Neuron (in vitro differentiated cells): ENCODE measurements at regions not wholly inside any gene's neighbourhood (a gene's known extent, or its start where the extent isn't known, plus 50 kb on each side); places are given as distances from the start of the nearest gene placed in this dataset.
"Not testable (repeated sequence)": the region's sequence is repeated elsewhere in the genome, so short reads cannot be mapped to it uniquely, and the experiment has no call there.

Experiments used
- H2AFZ ChIP-seq: one replicate; pipeline ENCODE4 v1.6.1; 2013; ENCODE audit warnings: low read depth, mild to moderate bottlenecking, inconsistent platforms, low read length, moderate library complexity
- H3K27me3 ChIP-seq: one replicate; pipeline ENCODE4 v1.6.1; 2013; ENCODE audit warnings: low read length; ENCODE audit not compliant: insufficient read depth
- H3K36me3 ChIP-seq: one replicate; pipeline ENCODE4 v1.6.1; 2013; ENCODE audit warnings: low read length; ENCODE audit not compliant: insufficient read depth
- H3K4me1 ChIP-seq: one replicate; pipeline ENCODE4 v1.6.1; 2013; ENCODE audit warnings: low read length; ENCODE audit not compliant: insufficient read depth
- H3K4me3 ChIP-seq: 2 replicates; pipeline ENCODE4 v1.5.1; 2013; ENCODE audit warnings: mild to moderate bottlenecking, low read length, moderate library complexity
- H3K9me3 ChIP-seq: one replicate; pipeline ENCODE4 v1.6.1; 2013; ENCODE audit warnings: low read length

GRCh38 chr9:750249-750967, 91.1 kb upstream of the DMRT1 start:
- Histone ChIP-seq H3K4me1 (peaks cover 8% of the 10 kb centered on the region), H3K27me3 (no peaks in the 10 kb centered on the region), H3K36me3 (no peaks in the 10 kb centered on the region), H3K4me3 (no peak overlapping the region), H2AFZ (no peak overlapping the region), H3K9me3 (no peaks in the 10 kb centered on the region)

DNA sequence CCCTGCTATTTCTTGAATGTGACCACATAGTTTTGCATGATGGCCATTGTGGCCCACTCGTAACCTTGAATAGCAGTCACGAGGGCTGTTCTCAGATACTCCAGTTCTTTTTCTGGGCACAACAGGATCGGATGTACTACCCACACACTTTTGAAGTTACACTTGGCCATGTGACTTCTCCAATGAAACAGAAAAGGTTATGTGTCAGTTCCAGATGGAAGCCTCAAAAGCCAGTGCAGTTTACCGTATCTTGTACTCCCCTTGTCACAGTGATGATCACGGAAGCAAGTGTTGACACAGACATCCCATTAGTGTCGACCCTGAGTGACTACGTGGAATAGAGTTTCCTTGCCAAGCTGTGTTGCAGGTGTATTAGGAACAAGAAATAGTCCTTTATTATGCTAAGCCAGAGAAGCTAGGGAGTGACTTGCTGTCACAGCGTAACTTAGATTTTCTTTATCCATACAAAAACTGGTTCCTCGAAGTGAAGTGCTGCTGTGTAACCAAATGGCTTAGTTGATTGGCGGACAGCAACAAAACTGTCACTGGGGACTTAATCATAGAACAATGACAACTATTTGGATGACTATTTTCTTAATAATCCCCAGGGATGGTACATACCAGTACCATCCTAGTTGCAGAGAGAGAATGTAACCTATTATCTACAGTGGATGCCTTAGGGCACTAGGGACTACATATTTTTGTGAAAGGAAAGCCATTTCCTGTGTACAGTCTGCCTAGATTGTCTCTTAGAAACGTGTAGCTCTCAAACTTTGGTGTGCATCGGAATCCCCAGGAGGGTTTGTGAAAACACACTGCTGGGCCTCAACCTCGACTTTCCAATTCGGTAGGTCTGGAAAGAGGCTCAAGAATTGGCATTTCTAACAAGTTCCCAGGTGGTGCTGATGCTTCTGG, 90.1 kb upstream of the DMRT1 start:
- no peak overlapping the region for H3K4me3 ChIP-seq

GRCh38 chr9:752201-752600, 89.3 kb upstream of the DMRT1 start:
- Histone ChIP-seq H3K27me3 (no peaks in the 10 kb centered on the region), H3K4me3 (no peak overlapping the region), H3K36me3 (no peaks in the 10 kb centered on the region), H3K9me3 (no peaks in the 10 kb centered on the region), H2AFZ (no peak overlapping the region), H3K4me1 (peaks cover 8% of the 10 kb centered on the region)

More for the DNA sequence above, 90.1 kb upstream of the DMRT1 start:
- Histone ChIP-seq H2AFZ (no peak overlapping the region), H3K27me3 (no peaks in the 10 kb centered on the region), H3K36me3 (no peaks in the 10 kb centered on the region), H3K4me1 (peaks cover 8% of the 10 kb centered on the region), H3K9me3 (no peaks in the 10 kb centered on the region)

- Histone ChIP-seq H3K36me3 (no peaks in the 10 kb centered on the region), H3K27me3 (no peaks in the 10 kb centered on the region), H3K9me3 (no peaks in the 10 kb centered on the region), H2AFZ (no peak overlapping the region), H3K4me3 (no peak overlapping the region), H3K4me1 (peaks cover 8% of the 10 kb centered on the region)
Measured at GRCh38 chr9:752681-753200, 88.8 kb upstream of the DMRT1 start.

DNA sequence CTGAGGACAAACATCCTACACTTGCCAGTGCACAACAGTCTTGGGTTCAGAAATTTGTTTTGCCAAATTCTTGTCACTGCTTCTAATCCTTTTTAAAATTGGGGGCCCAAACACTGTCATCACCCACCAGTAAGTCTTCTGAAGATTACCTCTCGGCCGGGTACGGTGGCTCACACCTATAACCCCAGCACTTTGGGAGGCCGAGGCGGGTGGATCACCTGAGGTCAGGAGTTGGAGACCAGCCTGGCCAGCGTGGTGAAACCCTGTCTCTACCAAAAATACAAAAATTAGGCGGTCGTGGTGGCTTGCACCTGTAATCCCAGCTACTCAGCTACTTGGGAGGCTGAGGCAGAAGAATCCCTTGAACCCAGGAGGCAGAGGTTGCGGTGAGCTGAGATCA, 87.8 kb upstream of the DMRT1 start:
- H3K36me3 ChIP-seq, H3K9me3 ChIP-seq, H3K27me3 ChIP-seq, H2AFZ ChIP-seq, H3K4me1 ChIP-seq, H3K4me3 ChIP-seq: not testable (repeated sequence)

DNA sequence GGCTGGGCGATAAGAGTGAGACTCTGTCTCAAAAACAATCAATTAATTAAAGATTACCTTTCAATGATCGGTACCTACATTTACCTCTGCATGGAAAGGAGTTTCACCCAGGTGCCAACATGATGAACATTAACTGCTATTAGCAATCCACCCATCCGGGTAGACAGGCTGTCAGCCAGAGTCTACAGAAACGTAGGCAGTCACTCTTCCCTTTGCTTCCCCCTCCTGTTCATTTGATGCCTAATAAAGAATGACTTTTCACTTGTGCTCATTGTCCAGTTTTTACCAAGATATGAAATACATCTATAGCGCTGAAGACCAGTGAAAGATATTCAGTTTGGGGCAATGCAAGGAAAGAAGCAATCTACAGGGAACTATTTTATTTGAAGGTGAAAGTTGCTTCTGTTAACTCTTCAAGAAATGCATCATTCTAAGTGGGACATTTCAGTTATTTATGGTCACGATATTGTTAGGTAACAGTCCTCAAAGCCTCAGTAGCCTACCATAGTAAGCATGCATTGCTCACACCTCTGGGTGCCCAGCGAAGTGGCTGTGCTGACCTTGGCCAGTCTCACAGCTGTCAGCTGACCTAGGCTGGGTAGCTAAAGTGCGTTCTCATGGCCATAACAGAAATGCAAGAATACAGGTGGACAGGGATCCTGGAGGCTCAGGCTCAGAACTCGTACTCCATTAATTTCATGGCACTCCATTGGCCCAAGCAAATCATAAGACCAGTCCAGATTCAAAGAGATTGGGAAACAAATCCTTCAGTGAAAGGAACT, 87.2 kb upstream of the DMRT1 start:
- Histone ChIP-seq H3K27me3 (no peaks in the 10 kb centered on the region), H3K9me3 (no peaks in the 10 kb centered on the region), H2AFZ (no peak overlapping the region), H3K4me3 (no peak overlapping the region), H3K4me1 (peaks cover 8% of the 10 kb centered on the region), H3K36me3 (no peaks in the 10 kb centered on the region)

- H3K4me1 ChIP-seq: peaks cover 8% of the 10 kb centered on the region
- H3K27me3 ChIP-seq: no peaks in the 10 kb centered on the region
- H3K9me3 ChIP-seq: no peaks in the 10 kb centered on the region
- H3K4me3 ChIP-seq: no peak overlapping the region
- H2AFZ ChIP-seq: no peak overlapping the region
- no peaks in the 10 kb centered on the region for H3K36me3 ChIP-seq
Measured at GRCh38 chr9:755454-756381, 85.8 kb upstream of the DMRT1 start.

- Histone ChIP-seq H3K27me3 (no peaks in the 10 kb centered on the region), H2AFZ (no peak overlapping the region), H3K4me1 (no peaks in the 10 kb centered on the region), H3K9me3 (no peaks in the 10 kb centered on the region), H3K4me3 (no peak overlapping the region), H3K36me3 (no peaks in the 10 kb centered on the region)
Measured at GRCh38 chr9:757246-757881, 84.1 kb upstream of the DMRT1 start.

GRCh38 chr9:758146-758545, 83.4 kb upstream of the DMRT1 start:
- Histone ChIP-seq H3K4me3 (no peak overlapping the region), H3K9me3 (no peaks in the 10 kb centered on the region), H3K4me1 (no peaks in the 10 kb centered on the region), H2AFZ (no peak overlapping the region), H3K36me3 (no peaks in the 10 kb centered on the region), H3K27me3 (no peaks in the 10 kb centered on the region)

DNA sequence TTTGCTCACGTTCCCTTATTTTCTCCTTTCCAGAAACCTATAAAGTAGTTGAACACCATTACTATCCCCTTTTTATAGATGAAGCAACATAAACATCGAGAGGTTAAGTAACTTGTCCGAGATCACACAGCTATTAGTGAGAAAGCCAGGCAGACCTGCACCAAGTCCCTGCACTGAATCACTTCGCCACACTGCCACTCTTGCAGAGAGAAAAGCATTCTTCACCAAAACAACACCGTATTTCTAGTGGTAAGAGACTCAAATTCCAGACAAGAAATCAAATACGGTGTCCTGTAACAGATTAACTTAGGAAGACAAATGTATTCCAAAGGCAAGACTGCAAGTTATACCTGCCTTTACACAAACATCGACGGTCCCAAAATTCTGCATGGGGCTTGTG, 82.0 kb upstream of the DMRT1 start:
- Histone ChIP-seq H2AFZ (no peak overlapping the region), H3K27me3 (no peaks in the 10 kb centered on the region), H3K36me3 (no peaks in the 10 kb centered on the region), H3K9me3 (no peaks in the 10 kb centered on the region), H3K4me1 (no peaks in the 10 kb centered on the region), H3K4me3 (no peak overlapping the region)

DNA sequence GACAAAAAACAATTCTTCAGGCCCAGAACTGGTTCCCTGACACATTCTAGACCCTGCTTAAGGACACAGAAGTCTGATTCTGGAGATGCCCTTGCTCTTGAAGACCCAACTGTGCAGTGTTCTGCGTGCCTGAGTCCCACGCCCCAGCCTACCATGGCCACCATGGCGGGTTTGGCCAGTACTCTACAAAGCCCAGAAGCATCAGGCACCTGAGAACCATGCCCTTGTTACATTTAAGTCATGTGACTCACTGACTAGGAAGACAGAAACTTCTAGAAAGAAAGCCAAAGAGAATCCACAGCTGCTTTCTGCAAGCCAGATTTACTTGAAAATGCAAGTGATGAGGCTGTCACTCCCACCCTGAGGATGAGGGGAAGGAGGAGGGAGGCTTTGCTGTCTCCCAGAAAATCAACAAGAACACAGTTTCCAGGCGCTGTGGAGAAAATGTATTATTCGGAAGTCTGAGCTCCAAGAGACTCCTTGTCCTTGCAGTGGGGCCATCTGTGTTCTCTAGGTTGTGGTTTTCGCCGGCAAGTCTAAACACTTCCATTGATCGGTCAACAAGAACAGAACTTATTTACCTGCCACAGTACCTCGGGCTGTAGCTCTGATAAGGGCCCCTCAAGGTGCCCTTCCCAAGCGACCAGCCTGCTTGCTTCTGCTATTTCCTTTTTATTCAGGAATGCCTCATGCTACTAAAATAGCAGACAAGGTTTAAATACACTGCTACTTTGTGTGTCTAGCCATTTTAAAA, 81.3 kb upstream of the DMRT1 start:
- Histone ChIP-seq H3K27me3 (no peaks in the 10 kb centered on the region), H3K4me3 (no peak overlapping the region), H3K36me3 (no peaks in the 10 kb centered on the region), H2AFZ (no peak overlapping the region), H3K9me3 (no peaks in the 10 kb centered on the region), H3K4me1 (no peaks in the 10 kb centered on the region)
